ENCODE measurements at regions not wholly inside any gene's neighbourhood (a gene's known extent, or its start where the extent isn't known, plus 50 kb on each side); places are given as distances from the start of the nearest gene placed in this dataset.

DNA sequence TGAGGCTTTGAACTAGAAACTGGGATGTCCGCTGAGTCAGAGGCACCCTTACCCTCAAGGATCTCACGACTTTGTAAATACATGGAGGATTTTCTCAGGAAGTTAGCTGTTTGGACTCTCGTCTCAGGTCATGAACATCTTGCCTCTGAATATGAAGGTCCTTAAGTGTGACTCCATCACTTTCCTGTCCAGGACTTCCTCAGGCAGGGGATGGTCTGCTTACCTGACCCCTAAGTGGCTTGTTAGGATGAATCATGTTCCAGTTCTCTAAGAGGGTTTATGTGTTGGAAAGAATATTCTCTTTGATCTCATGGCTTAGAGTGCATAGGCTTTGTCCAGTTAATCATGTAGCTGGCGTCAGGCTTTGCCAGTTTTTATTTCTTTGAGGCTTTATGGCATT lies 511.7 kb upstream of the KLF4 start:
- TF ChIP-seq, protein P1, sequence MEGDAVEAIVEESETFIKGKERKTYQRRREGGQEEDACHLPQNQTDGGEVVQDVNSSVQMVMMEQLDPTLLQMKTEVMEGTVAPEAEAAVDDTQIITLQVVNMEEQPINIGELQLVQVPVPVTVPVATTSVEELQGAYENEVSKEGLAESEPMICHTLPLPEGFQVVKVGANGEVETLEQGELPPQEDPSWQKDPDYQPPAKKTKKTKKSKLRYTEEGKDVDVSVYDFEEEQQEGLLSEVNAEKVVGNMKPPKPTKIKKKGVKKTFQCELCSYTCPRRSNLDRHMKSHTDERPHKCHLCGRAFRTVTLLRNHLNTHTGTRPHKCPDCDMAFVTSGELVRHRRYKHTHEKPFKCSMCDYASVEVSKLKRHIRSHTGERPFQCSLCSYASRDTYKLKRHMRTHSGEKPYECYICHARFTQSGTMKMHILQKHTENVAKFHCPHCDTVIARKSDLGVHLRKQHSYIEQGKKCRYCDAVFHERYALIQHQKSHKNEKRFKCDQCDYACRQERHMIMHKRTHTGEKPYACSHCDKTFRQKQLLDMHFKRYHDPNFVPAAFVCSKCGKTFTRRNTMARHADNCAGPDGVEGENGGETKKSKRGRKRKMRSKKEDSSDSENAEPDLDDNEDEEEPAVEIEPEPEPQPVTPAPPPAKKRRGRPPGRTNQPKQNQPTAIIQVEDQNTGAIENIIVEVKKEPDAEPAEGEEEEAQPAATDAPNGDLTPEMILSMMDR (IDR thresholded peaks at IDR 0.05), result no peak

DNA sequence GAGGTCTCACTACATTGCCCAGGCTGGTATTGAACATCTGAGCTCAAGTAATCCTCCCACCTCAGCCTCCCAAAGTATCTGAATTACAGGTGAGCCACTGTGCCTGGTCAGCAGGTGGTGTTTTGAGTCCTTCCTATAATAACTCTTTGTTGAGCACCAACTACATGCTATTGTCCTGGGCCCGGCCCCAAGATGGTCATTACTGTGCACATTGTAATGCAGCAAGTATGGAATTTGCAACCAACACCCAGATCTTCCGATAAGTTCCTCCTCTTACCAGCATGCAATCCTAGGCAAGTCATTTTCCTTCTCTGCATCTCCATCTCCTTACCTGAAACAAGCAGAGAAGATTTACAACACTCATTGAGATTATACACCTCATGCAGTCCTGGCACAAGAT lies 510.3 kb upstream of the KLF4 start:
- TF ChIP-seq, protein P1 (IDR thresholded peaks at IDR 0.05), result no peak

DNA sequence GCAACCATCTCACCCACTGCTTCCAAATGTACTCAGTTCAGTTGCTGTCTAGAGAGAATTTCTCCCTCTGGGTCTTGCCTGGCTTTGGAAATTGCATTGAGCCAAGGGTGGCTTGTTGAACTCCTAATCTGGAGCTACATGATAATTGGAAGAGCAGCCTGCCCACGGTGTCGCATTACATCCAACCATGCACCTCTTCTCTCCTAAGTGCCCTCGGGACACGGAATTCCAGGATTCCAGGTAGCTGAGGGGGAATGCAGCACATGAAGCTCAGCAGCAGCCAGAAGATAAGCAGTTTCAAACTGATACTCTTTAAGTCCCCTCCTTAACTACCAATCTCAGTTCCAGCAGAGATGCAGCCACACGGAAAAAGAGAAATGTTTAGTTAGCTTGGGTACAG lies 509.4 kb upstream of the KLF4 start:
- TF ChIP-seq, protein P1 (IDR thresholded peaks at IDR 0.05), result no peak

DNA sequence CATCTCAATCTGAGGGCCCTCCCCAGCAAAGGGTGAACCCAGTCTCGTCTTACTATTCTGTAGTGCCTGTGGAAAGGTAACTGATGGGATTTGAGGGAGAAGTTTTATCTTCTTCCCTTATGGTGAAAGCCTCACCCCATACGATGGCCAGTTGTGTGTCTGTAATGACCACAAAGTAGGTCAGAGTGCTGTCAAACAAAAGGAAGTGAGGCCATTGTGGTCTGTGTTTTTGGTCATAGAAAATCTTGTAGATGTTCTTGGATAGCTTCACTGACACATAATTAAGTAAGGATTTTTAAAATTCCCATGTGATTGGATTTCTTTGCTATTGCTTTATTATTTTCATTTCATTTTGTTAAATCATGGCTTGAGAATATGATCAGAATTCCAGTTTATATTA lies 505.1 kb upstream of the KLF4 start:
- TF ChIP-seq, protein P1 (IDR thresholded peaks at IDR 0.05), result no peak

DNA sequence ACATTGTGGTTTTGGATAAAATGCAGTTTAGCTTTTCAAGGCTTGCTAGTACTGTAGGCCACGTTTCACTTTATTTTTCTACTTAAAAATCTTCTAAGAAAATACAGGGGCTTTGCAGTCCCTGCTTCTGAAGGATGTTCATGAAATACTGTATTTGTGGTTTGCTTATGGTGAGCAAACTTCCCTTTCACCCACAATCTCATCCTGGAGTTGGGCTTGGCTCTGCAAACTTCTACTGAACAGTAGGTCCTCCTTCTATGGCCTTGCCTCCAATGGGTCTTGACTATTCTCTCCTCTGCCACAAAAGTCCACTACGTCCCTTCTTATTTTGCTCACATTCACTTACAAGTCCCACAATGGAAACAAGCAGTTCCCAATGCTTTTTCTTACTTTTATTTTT lies 502.7 kb upstream of the KLF4 start:
- TF ChIP-seq, protein P1 (IDR thresholded peaks at IDR 0.05), result no peak

DNA sequence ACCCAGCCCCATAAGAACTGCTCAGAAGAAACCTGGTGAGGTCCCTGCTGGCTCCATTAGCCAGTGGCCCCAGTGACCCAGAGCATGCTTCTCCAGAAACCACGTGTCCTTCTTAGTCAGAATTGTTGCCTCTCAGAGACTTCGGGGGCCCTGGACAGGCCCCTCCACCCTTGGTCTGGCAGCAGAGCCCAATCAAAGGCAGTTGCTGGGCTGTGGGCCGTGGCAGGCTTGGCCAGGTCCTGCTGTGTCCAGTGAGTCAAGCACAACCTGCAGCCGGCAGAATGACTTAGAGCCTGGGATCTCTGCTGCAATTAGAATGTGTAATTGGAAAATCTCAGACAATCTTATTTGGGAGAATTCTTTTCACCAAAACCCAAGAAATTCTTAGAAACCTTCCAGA lies 502.0 kb upstream of the KLF4 start:
- TF ChIP-seq, protein P1 (IDR thresholded peaks at IDR 0.05), result no peak

DNA sequence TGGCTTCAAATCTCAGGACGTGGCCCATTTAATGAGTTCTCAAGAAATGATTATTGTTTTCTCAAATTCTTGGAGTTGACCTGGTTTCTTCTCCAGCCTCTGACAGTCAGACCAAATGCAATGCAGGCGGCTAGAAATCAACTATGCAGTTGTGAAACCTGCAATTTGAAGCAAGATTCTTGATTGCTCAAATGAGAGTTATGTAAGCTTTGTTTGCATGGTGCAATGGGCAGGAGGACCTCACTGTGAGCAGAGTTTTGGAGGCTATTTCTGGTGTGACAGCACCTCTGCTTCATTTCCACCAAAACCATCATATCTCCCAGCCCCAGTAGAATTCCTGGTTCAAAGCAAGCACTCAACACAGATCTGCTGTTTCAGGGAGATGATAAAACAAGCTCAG lies 500.0 kb upstream of the KLF4 start:
- TF ChIP-seq, protein P1 (IDR thresholded peaks at IDR 0.05), result no peak

DNA sequence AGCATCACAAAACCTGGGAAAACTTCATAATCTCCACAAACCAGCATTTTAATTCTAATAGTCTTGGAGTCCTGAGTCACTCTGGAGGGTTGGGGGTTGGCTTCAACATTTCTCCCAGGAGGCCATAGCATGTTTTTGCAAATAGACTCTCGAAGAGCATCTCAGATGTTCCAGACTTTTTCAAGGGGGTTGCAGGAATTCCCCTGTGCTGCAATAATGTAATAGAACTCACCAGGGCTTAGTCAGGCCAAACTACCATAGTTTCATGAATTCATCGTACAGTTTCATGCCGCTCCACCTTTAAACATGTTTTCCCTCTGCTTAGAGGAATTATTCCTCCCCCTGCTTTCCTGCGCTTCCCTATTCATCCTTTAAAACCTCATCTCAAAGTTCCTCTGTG lies 499.5 kb upstream of the KLF4 start:
- TF ChIP-seq, protein P1 (IDR thresholded peaks at IDR 0.05), result no peak

Measured in LNCAP (cell line).